GM12878 (cell line): ENCODE measurements at regions not wholly inside any gene's neighbourhood (a gene's known extent, or its start where the extent isn't known, plus 50 kb on each side); places are given as distances from the start of the nearest gene placed in this dataset.

Experiments used
- BHLHE40 ChIP-seq, 2 experiments: fragments of 450-650 bp in 1 of 2; IDR thresholded peaks; 2 replicates each; pipeline ENCODE4 v1.6.1; 2011 to 2017; ENCODE audit warnings: low read depth in 2 of 2, borderline replicate concordance in 1 of 2, improper control_type of control experiment in 1 of 2, low read length in 1 of 2, mild to moderate bottlenecking in 1 of 2
- DPF2 ChIP-seq: fragments of 450-650 bp; IDR thresholded peaks from 2 replicates; pipeline ENCODE4 v1.6.1; 2017; ENCODE audit warnings: mild to moderate bottlenecking
- NR2F1 ChIP-seq: fragments of 450-650 bp; conservative IDR thresholded peaks from 2 replicates; pipeline ENCODE4 v1.6.1; 2017; ENCODE audit warnings: mild to moderate bottlenecking
- POLR2A ChIP-seq: IDR thresholded peaks from 2 replicates; pipeline ENCODE4 v1.6.1; 2011; ENCODE audit warnings: low read depth, mild to moderate bottlenecking, low read length
- POLR2AphosphoS5 ChIP-seq: IDR thresholded peaks from 2 replicates; pipeline ENCODE4 v1.6.1; 2011; ENCODE audit warnings: mild to moderate bottlenecking, low read length, inconsistent platforms
- RFX5 ChIP-seq: IDR thresholded peaks from 2 replicates; pipeline ENCODE4 v1.6.1; 2011; ENCODE audit warnings: low read depth, low read length, improper control_type of control experiment
- TAF1 ChIP-seq: IDR thresholded peaks from 2 replicates; pipeline ENCODE4 v1.6.1; 2011; ENCODE audit warnings: mild to moderate bottlenecking, low read depth, low read length, borderline replicate concordance
- ZNF24 ChIP-seq: fragments of 450-650 bp; IDR thresholded peaks from 2 replicates; pipeline ENCODE4 v1.6.1; 2017; ENCODE audit warnings: antibody characterized with exemption, mild to moderate bottlenecking
- TF ChIP-seq, protein P1 (sequence below), 3 experiments: IDR thresholded peaks in 2 of 3; conservative IDR thresholded peaks in 1 of 3; 2 replicates each; pipeline ENCODE4 v1.5.1; 2011; ENCODE audit warnings: low read depth in 3 of 3, low read length in 3 of 3, mild to moderate bottlenecking in 3 of 3, control low read depth in 2 of 3, moderate library complexity in 2 of 3, inconsistent platforms in 1 of 3, mixed read lengths in 1 of 3; ENCODE audit not compliant: control insufficient read depth in 2 of 3, insufficient read depth in 1 of 3; ENCODE audit errors: extremely low read depth in 1 of 3

DNA sequence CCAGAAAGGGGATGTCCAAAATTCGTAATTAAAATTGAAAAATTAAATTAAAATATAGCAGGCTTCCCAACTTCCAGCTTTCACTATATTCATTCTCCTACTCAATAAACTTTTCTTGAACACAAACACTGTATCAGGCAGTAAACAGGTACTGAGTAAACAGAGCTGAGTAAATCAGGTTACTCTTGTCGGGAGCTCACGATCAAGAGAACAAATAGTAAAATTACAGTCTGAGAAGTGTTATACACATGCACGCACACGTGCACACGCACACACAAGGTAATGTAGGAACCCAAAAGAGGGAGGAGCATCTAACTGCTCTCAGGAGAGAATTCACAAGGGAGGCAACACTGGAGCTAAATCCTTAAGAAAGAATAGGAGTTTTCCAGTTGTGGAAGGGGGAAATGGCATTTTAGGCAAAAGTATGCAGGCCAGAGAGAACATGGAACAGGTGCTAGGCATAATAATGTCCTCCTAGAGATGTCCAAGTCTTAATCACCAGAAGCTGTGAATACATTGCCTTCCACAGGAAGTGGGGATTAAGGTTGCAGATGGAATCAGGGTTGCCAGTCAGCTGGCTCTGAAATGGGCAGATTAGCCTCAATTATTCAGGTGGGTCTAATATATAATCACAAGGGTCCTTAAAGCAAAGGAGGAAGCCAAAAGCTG, 598.8 kb upstream of the BRINP1 start:
- TF ChIP-seq RFX5 (no peak), DPF2 (no peak), POLR2A (no peak), BHLHE40 (IDR thresholded peaks at IDR 0.05; ENCODE audit: borderline replicate concordance in 1 of 2, low read depth in 2 of 2, low read length in 1 of 2) (no peak), ZNF24 (no peak), NR2F1 (no peak), TAF1 (no peak), POLR2AphosphoS5 (no peak)
- TF ChIP-seq, protein P1, sequence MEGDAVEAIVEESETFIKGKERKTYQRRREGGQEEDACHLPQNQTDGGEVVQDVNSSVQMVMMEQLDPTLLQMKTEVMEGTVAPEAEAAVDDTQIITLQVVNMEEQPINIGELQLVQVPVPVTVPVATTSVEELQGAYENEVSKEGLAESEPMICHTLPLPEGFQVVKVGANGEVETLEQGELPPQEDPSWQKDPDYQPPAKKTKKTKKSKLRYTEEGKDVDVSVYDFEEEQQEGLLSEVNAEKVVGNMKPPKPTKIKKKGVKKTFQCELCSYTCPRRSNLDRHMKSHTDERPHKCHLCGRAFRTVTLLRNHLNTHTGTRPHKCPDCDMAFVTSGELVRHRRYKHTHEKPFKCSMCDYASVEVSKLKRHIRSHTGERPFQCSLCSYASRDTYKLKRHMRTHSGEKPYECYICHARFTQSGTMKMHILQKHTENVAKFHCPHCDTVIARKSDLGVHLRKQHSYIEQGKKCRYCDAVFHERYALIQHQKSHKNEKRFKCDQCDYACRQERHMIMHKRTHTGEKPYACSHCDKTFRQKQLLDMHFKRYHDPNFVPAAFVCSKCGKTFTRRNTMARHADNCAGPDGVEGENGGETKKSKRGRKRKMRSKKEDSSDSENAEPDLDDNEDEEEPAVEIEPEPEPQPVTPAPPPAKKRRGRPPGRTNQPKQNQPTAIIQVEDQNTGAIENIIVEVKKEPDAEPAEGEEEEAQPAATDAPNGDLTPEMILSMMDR (IDR thresholded peaks at IDR 0.05 in 2 of 3, conservative IDR thresholded peaks at IDR 0.05 in 1 of 3; ENCODE audit: control insufficient read depth in 2 of 3, extremely low read depth in 1 of 3, insufficient read depth in 1 of 3, low read depth in 3 of 3, low read length in 3 of 3): no peak
